GM12864 (cell line): ENCODE measurements at regions not wholly inside any gene's neighbourhood (a gene's known extent, or its start where the extent isn't known, plus 50 kb on each side); places are given as distances from the start of the nearest gene placed in this dataset.
"Not testable (repeated sequence)": the region's sequence is repeated elsewhere in the genome, so short reads cannot be mapped to it uniquely, and the experiment has no call there.

Source experiments
- DNase-seq: peaks from one replicate; pipeline ENCODE4 v3.0.0-alpha.2; 2011; ENCODE audit warnings: low read depth
- H3K4me3 ChIP-seq: 2 replicates; pipeline ENCODE4 v1.5.1; 2011; ENCODE audit warnings: mild to moderate bottlenecking, low read depth, low read length, control low read depth
- TF ChIP-seq, protein P1 (sequence below): IDR thresholded peaks from 2 replicates; pipeline ENCODE4 v1.5.1; 2011; ENCODE audit warnings: low read depth, mild to moderate bottlenecking, moderate library complexity, low read length, control low read depth, inconsistent platforms; ENCODE audit errors: missing control alignments

DNA sequence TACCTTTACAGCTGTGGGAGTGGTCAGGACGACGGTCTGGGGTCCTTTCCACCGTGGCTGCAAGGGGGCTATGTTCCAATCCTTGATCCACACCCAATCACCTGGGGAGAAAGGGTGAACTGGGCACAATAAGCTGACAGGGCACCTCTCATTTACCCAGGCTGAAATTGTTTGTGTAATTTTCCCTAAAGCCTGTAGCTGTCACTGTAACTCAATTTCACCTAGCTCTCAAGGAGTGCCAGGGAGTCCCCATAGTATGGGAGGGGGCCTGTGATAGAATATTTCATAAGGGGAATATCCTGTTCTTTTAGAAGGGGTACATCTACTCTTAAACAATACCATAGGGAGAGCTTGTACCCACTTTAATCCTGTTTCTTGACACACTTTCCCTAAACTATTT lies 51.7 kb upstream of the COX7C start:
- not testable (repeated sequence) for DNase-seq, H3K4me3 ChIP-seq
- TF ChIP-seq, protein P1, sequence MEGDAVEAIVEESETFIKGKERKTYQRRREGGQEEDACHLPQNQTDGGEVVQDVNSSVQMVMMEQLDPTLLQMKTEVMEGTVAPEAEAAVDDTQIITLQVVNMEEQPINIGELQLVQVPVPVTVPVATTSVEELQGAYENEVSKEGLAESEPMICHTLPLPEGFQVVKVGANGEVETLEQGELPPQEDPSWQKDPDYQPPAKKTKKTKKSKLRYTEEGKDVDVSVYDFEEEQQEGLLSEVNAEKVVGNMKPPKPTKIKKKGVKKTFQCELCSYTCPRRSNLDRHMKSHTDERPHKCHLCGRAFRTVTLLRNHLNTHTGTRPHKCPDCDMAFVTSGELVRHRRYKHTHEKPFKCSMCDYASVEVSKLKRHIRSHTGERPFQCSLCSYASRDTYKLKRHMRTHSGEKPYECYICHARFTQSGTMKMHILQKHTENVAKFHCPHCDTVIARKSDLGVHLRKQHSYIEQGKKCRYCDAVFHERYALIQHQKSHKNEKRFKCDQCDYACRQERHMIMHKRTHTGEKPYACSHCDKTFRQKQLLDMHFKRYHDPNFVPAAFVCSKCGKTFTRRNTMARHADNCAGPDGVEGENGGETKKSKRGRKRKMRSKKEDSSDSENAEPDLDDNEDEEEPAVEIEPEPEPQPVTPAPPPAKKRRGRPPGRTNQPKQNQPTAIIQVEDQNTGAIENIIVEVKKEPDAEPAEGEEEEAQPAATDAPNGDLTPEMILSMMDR = peak; percentile 28
